Activated naive CD4-positive, alpha-beta T cell treated with anti-CD3 and anti-CD28 coated beads, Interleukin-2, amount 50 U/mL, for 72 hours (primary cell): ENCODE measurements at regions not wholly inside any gene's neighbourhood (a gene's known extent, or its start where the extent isn't known, plus 50 kb on each side); places are given as distances from the start of the nearest gene placed in this dataset.

Experiments used
- ATAC-seq, 2 donors: fragments of 150-1000 bp; cut with Tn5 transposase; 2 replicates each; pipeline ENCODE4 v1.10.0; 2021; ENCODE audit warnings: mild to moderate bottlenecking in 2 of 2, moderate library complexity in 2 of 2
- DNase-seq, 2 donors: peaks; one replicate each; pipeline ENCODE4 v3.0.0; 2021 to 2022; ENCODE audit warnings: low spot score in 2 of 2
- H3K27ac Mint-ChIP-seq, 2 donors: one replicate each; pipeline ENCODE4 v1.8.0; 2022; ENCODE audit warnings: mild to moderate bottlenecking in 2 of 2, mixed read lengths in 2 of 2
- H3K36me3 Mint-ChIP-seq, 2 donors: one replicate each; pipeline ENCODE4 v1.8.0; 2022; ENCODE audit warnings: mixed read lengths in 2 of 2
- H3K9me3 Mint-ChIP-seq, 2 donors: one replicate each; pipeline ENCODE4 v1.8.0; 2022; ENCODE audit warnings: mixed read lengths in 2 of 2

DNA sequence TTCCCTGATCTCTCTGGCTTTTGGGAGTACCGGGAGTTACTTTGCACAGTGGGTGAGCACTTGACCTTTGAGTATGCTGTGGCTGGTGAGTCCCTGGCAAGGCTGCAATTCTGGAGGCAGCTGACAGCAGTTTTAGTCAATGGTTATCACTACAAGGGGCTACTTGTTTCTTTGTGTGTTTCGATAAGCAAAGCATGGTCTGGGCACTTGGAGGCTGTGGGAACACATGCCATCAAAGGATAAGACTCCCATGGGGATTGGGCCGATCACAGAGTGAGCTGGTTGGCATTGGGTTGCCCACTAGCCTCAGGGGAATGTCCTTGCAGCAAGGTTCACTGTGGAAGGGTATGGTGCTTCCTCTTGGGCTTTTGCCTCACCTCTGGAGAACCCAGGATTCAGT, 208.2 kb downstream of the SNX13 start:
- H3K36me3 Mint-ChIP-seq: peaks cover 5 to 16% of the 10 kb centered on the region in 2 donors
- peaks cover 6 to 19% of the 10 kb centered on the region in 2 donors for H3K9me3 Mint-ChIP-seq
- H3K27ac Mint-ChIP-seq: no peak overlapping the region
- ATAC-seq (no peak), DNase-seq (no peak)
